ENCODE measurements at regions not wholly inside any gene's neighbourhood (a gene's known extent, or its start where the extent isn't known, plus 50 kb on each side); places are given as distances from the start of the nearest gene placed in this dataset.

GRCh38 chr6:40798069-40798770, 211.1 kb upstream of the LRFN2 start:
- no peaks in the 10 kb centered on the region for H3K36me3 Mint-ChIP-seq (ENCODE audit: unreplicated experiment)
- peaks cover 35% of the 10 kb centered on the region for H3K4me1 Mint-ChIP-seq (ENCODE audit: low read depth, unreplicated experiment)
- peaks cover 4% of the 10 kb centered on the region for H3K27me3 Mint-ChIP-seq (ENCODE audit: unreplicated experiment)
- no peak for TF ChIP-seq CTCF (IDR thresholded peaks at IDR 0.05; ENCODE audit: partially characterized antibody, unreplicated experiment)
- peaks cover 7% of the 10 kb centered on the region for H3K9me3 Mint-ChIP-seq (ENCODE audit: unreplicated experiment)
- DNase-seq, result no peak
- H3K27ac Mint-ChIP-seq (ENCODE audit: unreplicated experiment), result peak overlapping the region; percentile 48
- peak overlapping the region; percentile 14 for H3K4me3 Mint-ChIP-seq (ENCODE audit: unreplicated experiment)

GRCh38 chr6:40796260-40797221, 209.4 kb upstream of the LRFN2 start:
- peak; percentile 62 for DNase-seq
- peak overlapping the region; percentile 12 for H3K27ac Mint-ChIP-seq (ENCODE audit: unreplicated experiment)
- peaks cover 4% of the 10 kb centered on the region for H3K27me3 Mint-ChIP-seq (ENCODE audit: unreplicated experiment)
- H3K4me1 Mint-ChIP-seq (ENCODE audit: low read depth, unreplicated experiment), result peaks cover 35% of the 10 kb centered on the region
- peaks cover 7% of the 10 kb centered on the region for H3K9me3 Mint-ChIP-seq (ENCODE audit: unreplicated experiment)
- no peaks in the 10 kb centered on the region for H3K36me3 Mint-ChIP-seq (ENCODE audit: unreplicated experiment)
- no peak overlapping the region for H3K4me3 Mint-ChIP-seq (ENCODE audit: unreplicated experiment)
- TF ChIP-seq CTCF (IDR thresholded peaks at IDR 0.05; ENCODE audit: partially characterized antibody, unreplicated experiment), result no peak

GRCh38 chr6:40794586-40794985, 207.4 kb upstream of the LRFN2 start:
- peaks cover 36% of the 10 kb centered on the region for H3K4me1 Mint-ChIP-seq (ENCODE audit: low read depth, unreplicated experiment)
- DNase-seq, result no peak
- TF ChIP-seq CTCF (IDR thresholded peaks at IDR 0.05; ENCODE audit: partially characterized antibody, unreplicated experiment), result no peak
- H3K27ac Mint-ChIP-seq (ENCODE audit: unreplicated experiment), result no peak overlapping the region
- H3K27me3 Mint-ChIP-seq (ENCODE audit: unreplicated experiment), result peaks cover 2% of the 10 kb centered on the region
- H3K9me3 Mint-ChIP-seq (ENCODE audit: unreplicated experiment), result peaks cover 6% of the 10 kb centered on the region
- H3K36me3 Mint-ChIP-seq (ENCODE audit: unreplicated experiment), result no peaks in the 10 kb centered on the region
- no peak overlapping the region for H3K4me3 Mint-ChIP-seq (ENCODE audit: unreplicated experiment)

GRCh38 chr6:40792183-40792582, 205.0 kb upstream of the LRFN2 start:
- Mint-ChIP-seq H3K4me3 (ENCODE audit: unreplicated experiment) (no peak overlapping the region), H3K36me3 (ENCODE audit: unreplicated experiment) (no peaks in the 10 kb centered on the region), H3K27ac (ENCODE audit: unreplicated experiment) (no peak overlapping the region), H3K9me3 (ENCODE audit: unreplicated experiment) (peaks cover 5% of the 10 kb centered on the region), H3K4me1 (ENCODE audit: low read depth, unreplicated experiment) (peaks cover 24% of the 10 kb centered on the region), H3K27me3 (ENCODE audit: unreplicated experiment) (peaks cover 2% of the 10 kb centered on the region)
- no peak for TF ChIP-seq CTCF (IDR thresholded peaks at IDR 0.05; ENCODE audit: partially characterized antibody, unreplicated experiment)
- DNase-seq, result no peak

Measured in glutamatergic neuron (in vitro differentiated cells).